Adrenal gland (tissue), 5 donors: ENCODE measurements at regions not wholly inside any gene's neighbourhood (a gene's known extent, or its start where the extent isn't known, plus 50 kb on each side); places are given as distances from the start of the nearest gene placed in this dataset.

Experiments
- POLR2A ChIP-seq, 2 donors: fragments of 450-650 bp; IDR thresholded peaks; one replicate each; pipeline ENCODE4 v1.6.1; 2017; ENCODE audit warnings: antibody characterized with exemption in 2 of 2, mild to moderate bottlenecking in 2 of 2, moderate library complexity in 1 of 2
- TF ChIP-seq, protein P1 (sequence below), 6 experiments: fragments of 450-650 bp in 4 of 6; fragments of 200-600 bp in 2 of 6; sonication (generic) in 1 of 6; IDR thresholded peaks; 1 replicate in 5 of 6; 2 replicates in 1 of 6; pipeline versions ENCODE4 v1.5.1 to v1.8.0; 2016 to 2021; ENCODE audit warnings: antibody characterized with exemption in 6 of 6, mild to moderate bottlenecking in 2 of 6, moderate library complexity in 1 of 6
- donor health status: DM: no; HTN: no; CAD: no.

DNA sequence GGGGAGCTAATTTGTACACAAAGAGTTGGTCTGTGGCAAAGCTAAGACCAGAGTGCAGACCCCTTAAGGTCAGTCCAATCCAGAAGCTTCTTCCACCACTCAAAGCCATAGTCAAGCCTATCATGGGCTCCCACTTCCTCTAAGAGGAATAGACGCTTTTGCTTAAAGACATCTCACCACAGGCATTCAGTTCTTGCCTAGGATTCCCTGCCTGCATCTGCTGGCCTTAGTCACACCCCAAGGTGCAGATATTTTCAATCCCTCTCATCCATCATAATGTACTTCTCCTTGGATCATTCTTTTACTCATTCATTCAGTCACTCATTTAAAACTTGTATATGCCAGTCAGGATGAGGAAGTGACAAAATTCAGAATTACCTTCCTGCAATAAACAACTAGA lies 179.6 kb upstream of the STT3B start:
- TF ChIP-seq, protein P1, sequence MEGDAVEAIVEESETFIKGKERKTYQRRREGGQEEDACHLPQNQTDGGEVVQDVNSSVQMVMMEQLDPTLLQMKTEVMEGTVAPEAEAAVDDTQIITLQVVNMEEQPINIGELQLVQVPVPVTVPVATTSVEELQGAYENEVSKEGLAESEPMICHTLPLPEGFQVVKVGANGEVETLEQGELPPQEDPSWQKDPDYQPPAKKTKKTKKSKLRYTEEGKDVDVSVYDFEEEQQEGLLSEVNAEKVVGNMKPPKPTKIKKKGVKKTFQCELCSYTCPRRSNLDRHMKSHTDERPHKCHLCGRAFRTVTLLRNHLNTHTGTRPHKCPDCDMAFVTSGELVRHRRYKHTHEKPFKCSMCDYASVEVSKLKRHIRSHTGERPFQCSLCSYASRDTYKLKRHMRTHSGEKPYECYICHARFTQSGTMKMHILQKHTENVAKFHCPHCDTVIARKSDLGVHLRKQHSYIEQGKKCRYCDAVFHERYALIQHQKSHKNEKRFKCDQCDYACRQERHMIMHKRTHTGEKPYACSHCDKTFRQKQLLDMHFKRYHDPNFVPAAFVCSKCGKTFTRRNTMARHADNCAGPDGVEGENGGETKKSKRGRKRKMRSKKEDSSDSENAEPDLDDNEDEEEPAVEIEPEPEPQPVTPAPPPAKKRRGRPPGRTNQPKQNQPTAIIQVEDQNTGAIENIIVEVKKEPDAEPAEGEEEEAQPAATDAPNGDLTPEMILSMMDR (IDR thresholded peaks at IDR 0.05), result no peak
- TF ChIP-seq POLR2A (IDR thresholded peaks at IDR 0.05), result no peak
